ENCODE measurements at regions not wholly inside any gene's neighbourhood (a gene's known extent, or its start where the extent isn't known, plus 50 kb on each side); places are given as distances from the start of the nearest gene placed in this dataset.

DNA sequence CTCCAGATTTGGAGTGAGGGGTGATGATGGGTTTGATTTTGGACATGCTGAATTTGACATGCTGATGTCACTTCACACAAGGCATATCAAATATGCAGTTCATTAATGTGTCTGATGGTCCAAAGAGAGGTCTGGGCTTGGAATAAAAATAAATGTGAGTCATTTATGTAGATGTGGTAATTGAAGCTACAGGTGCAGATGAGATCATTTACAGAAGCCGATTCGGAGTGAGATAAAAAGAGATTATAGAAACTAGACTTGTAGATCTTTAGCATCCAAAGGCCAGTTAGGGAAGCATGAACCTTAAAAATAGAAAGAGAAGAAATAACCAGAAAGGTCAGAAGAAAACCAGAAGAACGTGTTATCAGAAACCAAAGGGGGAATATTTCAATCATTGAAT is 350.9 kb upstream of the ZP4 start:
- no peak for DNase-seq

DNA sequence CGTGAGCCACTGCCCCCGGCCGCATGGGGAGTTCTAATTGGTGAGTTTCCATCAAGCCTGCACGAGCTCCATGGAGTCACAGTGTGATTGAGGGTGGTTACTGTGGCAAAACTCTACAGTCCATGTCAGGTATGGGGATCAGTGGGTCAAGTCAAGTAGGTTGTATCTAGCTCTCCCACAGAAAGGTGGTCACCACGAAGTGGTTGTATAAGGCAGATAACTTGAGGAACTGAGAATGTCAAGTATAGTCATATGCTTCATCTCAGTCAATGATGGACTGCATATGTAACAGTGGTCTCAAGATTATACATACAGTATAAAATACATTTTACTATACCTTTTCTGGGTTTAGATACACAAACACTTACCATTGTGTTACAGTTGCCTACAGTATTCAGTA is 348.6 kb upstream of the ZP4 start:
- no peak for DNase-seq

DNA sequence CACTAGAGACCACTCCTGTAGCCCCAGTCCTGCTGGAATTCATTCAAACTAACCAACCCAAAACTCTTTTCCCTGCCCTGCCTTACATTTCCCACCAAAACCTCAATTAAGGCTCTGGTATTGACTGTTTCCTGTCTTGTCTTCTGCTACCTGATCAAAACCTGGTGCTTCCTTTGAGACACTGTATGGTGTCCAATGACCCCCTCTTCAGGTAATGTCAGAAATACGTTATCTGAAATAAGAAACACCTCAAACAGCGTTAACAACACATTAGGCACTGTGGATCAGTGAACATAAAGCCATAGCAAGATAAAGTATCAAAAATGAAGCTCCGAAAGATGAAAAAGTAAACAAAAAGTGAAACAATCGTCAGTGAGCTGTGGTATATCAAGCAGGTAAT is 343.2 kb upstream of the ZP4 start:
- DNase-seq = no peak

DNA sequence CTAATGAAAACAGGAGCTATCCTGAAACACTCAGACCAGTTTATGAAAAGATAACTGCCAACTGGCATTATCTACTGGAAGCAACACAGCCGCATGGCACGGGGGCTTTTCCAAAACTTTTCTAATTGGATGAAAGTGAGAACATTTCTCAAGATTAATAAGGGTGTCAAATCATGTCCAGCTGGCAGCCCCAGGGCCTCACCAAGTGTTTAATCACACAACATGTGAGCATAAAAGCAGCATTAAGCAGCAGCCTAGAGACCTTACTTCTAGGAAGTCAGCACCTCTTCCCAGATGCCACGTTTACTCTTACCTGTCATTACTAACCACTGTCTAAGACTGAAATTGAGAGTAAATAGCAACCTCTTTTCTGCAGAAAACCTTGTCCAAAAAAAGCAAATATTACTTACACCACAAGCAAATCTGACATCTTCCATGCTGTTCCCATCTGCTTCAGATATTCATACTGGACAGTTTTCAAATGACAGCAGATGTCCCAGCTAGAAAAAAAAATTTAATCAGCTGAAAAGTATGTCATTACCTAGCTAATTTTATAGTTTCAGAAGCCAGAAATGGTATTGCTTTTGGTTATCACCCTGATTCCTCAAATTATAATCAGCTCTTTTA is 341.5 kb upstream of the ZP4 start:
- no peak for DNase-seq

DNA sequence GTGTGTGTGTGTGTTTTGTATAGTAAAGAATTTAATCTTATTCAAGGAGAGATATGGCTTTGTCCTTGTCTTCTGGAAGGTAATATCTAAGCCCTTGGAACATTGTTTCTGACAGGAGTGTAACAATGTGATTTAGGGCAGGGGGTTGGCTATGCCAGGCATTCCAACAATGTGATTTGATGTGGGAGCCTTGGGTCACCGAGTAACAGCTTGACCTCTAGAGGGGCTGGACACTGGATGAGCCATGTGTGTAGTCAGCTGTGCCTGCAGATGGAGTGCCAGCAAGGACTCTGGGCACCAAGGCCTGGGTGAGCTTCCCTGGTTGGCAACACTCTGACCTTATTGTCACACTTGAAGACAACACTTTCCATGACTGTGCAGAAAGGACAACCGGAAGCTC is 336.1 kb upstream of the ZP4 start:
- no peak for DNase-seq

DNA sequence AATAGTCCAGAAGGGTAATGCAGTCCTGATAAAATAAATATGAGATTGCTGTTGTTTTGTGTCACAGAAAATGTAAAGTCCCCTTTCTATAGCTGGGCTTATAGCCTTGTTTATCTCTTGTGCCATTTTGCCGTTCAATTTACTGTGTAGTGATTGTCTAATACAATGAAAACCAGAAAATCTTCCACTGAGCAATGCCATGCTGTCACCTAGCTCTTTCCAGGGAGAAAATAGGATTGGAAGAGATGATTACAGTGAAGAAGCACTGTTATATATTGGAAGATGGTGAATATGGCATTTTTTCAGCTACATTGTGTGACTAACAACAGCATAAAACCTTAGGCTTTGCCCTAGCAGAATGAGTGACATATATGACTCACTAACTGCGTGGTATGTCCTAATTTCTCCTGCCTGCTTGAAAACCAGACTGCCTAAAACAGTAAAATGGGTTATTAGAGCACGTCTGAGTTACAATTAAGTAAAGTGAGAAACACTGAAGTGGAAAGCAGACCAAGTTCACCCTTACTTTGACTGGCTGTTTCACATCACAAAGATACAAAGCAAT is 332.4 kb upstream of the ZP4 start:
- DNase-seq = peak; percentile 5

DNA sequence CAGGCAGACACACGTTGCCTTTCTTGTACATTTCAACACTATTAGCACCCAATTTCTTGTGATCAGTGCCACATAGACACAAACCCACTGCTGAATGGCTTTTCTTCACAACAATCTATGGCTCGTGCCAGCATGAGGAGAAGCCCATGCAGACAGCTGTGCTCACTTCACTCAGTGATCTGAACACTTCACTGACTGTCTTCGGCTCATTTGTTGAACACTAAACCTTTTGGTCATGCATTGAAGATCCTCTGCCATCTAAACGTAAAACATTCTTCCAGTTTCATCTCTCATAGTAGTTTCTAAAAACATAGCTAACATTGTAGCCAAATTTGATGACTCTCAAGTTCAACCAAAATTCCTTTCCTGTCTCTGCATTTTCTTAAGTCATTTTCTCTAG is 331.0 kb upstream of the ZP4 start:
- no peak for DNase-seq

DNA sequence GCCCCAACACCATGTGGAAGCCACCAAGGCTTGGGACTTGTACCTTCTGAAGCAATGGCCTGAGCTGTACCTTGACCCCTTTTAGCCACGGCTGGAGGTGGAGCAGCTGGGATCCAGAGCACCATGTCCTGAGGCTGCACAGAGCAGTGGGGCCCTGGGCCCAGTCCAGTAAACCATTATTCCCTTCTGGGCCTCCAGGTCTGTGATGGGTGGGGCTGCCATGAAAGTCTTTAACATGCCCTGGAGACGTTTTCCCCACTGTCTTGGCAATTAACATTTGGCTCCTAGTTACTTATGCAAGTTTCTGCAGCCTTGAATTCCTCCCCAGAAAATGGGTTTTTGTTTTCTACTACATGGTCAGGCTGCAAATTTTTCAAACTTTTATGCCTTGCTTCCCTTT is 323.7 kb upstream of the ZP4 start:
- DNase-seq = no peak

DNA sequence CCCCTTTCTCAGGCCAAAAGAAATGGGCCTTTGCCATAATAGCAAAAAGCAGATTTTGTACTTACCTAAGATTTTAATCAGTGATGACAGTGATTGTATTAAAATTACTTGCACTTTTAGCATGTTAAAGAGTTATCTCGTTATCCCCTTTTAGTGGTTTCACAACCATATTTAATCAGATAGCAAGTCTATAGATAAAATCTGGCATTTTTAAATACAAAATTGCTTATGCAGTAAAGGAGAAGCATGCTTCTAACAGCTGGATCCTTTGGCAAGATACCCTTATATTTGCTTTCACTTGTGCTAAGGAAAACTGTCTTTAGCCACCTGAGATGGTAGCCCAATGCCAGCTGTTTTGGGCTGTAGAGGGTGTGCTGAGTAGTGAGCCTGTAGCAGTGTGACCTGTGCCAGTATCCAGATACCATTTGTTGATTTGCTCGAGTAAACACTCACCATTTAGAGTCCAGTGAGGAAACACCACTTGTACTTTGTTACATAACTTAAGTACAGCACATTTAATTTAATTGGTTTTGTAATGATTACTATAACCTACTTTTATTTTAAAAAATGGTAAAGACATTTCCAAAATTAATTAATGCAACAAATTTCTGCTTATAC is 314.4 kb upstream of the ZP4 start:
- DNase-seq = no peak

DNA sequence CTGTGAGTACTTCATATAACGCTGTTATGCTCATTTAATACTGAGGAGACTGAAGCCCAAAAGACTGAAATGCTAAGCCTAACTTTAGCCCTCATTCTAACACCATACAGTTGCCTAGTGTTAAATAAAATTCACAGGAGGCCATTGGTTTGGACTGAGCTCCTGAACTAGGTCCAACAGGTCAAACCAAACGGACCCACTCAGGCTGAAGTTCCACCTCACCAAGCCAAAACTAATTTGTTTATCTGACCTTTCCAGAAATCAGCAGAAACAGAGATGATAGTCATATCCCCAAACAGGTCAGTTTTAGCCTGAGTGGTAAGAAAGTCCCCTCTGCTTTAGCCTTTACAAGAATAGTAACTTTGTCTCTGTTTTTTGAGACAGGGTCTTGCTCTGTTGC is 311.3 kb upstream of the ZP4 start:
- DNase-seq = no peak

DNA sequence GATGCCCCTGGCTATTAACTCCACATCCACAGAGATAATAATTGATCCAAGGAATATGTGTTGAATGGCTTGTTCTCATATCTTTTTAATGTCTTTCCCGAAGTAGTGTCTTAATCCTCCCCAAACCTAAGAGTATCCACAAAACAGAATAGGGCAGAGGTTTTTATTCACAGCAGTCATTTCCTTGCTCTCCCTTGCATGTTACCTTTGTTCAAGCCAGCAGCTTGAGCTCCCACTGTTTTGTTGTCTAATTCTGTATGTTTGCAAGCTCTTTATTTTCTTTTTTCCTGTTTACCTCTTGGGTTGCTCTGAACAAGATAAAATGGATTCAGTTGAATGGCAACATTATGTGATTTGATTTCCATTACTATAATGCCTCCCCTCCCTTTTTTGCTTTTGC is 308.6 kb upstream of the ZP4 start:
- no peak for DNase-seq

DNA sequence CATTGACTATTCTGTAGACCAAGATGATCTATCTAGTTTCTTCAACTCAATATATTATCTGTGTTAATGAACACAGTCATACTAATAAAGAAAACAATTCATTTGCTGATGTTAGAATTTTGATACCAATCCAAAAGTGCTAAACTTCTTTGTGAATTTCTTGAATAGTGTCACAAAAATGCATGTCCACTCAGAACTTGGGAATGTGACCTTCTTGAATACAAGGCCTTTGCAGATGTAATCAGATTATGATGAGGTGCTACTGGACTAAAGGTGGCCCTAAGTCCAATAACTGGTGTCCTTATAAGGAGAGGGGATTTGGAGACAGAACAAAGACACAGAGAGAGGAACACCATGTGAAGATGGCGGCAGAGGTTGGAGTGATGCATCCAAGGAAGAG is 305.8 kb upstream of the ZP4 start:
- no peak for DNase-seq

DNA sequence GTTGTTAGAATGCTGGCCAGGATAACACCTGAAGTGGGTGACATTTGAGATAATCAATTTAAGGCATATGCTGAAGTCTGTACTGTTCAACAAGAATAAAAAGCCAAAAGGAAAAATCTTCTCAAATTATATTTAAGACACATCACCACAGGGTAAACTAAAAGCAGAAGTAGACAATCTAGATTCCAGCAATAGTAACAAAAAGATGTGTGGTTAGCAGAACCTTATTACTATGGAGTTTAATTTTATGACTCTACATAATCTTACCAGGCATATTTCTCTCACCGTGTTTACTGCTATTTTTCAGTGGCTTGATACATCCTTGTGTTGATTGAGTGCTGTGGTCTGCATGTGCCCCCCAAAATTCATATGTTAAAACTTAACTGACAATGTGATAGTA is 300.4 kb upstream of the ZP4 start:
- no peak for DNase-seq

DNA sequence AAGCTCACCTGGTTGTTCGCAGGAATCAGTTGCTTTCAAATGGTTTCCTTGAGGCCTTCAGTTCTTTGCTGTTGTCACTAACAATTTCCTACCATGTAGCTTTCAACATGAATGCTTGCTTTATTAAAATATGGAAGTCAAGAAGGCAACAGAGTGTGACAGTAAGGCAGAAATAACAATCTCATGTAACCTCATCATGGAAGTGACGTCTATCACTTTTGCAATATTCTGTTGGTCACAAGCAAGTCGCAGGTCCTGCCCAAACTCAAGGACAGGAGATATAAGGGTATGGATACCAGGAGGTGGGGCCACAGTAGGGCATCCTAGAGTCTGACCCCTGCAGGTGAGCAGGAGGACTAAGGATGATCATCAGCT is 296.8 kb upstream of the ZP4 start:
- no peak for DNase-seq

DNA sequence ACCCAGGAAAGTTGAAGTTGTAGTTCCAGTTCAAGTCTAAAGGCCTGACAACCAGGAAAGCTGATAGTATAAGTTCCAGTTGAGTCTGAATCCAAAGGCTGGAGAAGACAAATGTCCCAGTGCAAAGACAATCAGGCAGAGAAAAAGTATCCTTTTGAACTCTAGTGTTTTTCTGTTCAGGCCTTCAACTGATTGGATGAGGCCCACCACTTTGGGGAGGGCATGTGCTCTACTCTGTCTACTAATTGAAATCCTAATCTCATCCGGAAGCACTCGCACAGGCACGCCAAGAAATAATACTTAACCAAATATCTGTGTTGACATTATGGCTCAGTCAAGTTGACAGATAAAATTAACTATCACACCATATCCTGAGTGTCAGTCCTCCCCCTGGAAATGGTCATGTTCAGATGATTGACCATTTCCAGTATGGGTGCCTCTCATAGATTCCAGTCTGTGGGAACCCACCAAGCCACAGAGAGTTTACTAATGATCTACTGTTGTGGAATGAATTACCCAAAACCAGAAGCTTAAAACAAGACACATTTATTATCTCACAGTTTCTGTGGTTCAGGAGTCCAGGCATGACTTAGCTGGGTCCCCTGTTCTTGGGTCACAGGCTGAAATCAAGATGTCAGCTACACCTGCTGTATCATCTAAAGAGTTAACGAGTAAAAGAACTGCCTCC is 296.3 kb upstream of the ZP4 start:
- DNase-seq = no peak

DNA sequence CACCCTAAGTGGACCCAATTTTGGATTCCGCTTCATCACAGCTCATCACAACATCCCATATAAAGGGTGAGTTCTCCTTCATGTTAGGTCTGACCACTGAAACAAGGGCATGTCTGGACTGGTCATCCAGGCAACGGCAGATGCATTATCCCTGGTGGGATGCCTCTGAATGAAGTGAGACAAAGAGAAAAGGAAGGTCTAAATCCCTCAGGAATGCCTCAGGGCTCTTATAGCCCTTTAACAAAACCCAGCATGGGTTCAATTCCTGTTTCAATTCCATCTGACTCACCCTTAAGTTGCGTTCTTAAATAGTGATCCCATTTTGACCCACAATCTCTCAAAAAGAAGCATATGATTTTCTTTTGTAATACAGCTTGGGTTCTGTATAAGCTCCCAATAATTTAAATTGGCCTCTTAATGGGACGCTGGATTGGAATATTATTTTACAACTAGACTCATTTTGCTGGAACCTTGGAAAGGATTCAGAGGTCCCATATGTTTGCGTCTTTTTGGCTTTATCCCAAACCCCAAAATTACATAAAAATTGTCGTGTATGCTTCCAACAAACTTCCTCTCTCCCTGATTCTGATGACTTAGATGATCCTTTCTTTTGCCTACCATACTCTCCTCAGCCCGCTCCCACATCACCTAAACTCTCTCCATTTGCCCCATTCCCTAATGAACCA is 287.4 kb upstream of the ZP4 start:
- DNase-seq = peak; percentile 1

DNA sequence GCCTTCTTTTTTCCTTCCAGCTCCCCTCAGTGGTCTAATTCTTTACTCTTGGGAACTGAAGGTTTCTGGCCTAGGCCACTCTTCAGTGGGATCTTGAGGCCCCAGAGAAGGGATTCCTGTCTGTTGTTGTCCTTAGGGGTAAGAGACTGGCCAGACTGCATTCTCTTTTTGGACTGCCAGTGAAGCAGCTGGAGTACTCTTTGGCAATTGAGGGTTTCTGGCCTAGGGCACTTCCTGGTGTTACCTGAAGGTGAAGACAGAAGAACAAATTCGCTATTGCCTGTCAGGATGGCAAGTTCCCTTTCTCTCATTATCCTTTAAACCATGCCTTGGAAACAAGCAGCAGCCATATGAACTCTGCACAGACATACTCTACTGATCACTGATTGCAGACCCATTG is 286.6 kb upstream of the ZP4 start:
- no peak for DNase-seq

DNA sequence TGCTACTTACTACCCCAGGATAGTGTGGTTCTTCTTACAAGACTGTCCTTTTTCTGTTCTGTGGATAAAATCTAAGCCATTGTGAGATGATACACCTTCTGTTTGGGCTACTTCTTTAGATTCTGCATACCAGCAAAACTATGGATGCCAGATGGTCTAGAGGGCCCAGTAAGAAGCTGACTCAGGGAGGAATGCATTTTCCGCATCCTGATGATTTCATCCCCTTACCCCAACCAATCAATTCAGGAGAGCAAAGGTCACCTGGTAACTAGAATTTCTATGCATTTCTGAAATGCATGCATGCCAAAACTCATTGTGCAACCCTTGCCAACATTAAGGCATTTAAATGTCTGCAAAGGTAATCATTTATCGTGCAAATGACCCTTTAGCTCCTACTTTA is 285.7 kb upstream of the ZP4 start:
- no peak for DNase-seq

DNA sequence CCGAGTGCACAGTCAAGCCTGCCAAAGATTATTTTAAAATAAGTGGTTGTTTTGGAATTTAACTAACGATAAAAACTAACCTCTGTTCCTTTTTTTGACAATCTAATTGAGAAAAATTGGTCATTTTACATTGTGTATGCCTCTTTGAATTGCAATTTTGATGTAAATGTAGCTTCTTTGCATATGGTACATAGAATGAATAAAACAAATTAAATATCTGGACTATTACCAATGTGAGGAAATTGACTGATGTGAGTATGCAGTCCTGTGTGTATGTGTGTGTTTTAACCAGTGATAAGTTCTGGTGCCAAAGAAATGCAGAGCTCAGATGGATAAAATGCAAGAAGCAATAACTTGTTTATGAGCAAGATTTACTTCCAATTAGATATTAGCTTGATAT is 281.3 kb upstream of the ZP4 start:
- no peak for DNase-seq

DNA sequence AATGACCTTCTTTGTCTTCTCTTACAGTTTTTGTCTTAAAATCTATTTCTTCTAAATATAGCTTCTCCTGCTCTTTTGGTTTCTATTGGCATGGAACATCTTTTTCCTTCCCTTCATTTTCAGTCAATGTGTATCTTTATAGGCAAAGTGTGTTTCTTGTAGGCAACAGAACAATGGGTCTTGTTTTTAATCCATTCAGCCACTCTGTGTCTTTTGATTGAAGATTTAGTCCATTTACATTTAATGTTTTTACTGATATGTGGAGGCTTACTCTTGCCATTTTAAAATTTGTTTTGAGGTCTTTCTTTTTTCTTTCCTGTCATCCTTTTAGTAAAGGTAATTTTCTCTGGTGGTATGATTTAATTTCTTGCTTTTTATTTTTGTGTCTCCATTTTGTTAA is 271.2 kb upstream of the ZP4 start:
- DNase-seq = no peak

DNA sequence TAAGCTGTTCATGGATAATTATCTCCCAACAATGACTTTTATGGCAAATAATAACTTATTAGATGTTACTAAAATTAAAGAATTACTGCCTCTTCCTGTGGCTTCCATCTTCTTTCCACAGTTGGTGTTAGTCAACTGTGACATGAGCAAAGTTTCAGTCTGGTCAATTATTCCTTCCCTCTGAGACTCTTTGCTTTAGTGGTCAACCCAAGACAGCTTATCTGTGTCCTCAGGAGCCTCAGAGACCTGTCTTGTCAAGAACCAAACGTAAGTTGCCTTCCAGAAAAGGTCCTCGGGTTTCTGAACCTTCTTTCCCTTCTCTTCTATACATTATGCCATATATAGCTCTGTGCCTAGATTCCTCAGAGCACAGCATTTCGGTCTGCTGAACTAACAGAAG is 263.2 kb upstream of the ZP4 start:
- DNase-seq = no peak

DNA sequence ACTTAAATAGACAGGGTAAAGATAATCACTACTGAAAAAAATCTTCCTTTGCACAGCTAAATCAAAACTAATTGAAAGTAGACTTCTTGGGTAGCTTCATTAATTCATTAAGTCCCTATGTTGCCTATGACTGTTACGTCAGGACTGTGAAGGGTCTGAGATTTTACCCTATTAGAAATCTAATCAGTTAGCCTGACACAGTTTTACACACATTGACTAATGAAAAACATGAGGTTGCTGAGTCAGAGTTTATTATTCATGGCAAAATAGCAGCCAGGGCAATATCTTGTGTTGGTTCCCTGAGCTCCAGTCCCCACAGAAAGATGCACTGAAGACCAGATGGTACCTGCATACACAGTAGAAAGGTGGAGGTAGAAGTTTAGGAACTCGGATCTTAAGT is 262.5 kb upstream of the ZP4 start:
- DNase-seq = no peak

DNA sequence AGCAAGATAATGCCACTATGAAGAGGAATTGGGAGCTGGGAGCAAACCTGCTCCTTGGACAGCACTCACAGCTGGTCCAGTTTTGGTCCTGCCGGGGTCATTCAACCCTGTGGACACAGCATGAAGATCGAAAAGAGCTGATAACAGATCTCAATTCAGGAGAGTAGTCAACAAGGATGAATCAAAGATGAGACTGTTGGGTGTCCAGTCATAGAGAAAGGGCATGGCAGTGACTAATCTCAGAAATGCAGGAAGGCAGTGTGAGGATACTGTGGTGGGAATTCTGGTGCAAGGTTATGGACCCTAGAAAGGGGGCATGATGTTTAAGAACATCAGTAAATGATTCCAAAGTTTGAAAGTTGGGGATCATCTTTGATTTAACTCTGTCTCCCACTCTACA is 261.4 kb upstream of the ZP4 start:
- no peak for DNase-seq

DNA sequence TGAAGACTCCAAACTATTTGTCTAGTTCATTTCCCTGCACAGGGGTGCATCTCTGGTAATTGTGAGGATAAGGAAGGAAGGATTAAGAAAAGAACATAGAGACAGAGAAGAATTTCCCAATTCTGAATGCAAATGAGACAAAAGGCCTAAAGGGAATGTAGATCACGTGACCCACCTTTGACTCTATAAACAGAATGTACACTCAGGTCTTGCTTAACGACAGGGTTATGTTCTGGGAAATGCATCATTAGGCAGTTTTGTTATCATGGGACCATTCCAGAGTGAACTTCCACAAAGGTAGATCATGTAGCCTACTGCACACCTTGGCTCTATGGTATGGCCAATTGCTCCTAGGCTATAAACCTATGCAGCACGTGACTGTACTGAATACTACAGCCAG is 252.3 kb upstream of the ZP4 start:
- no peak for DNase-seq
